Panc1 (cell line): ENCODE measurements at regions not wholly inside any gene's neighbourhood (a gene's known extent, or its start where the extent isn't known, plus 50 kb on each side); places are given as distances from the start of the nearest gene placed in this dataset.

Experiments
- CTCF ChIP-seq: fragments of 450-650 bp; IDR thresholded peaks from 2 replicates; pipeline ENCODE4 v1.5.1; 2017; ENCODE audit warnings: mild to moderate bottlenecking
- POLR2AphosphoS5 ChIP-seq: IDR thresholded peaks from 2 replicates; pipeline ENCODE4 v1.6.1; 2012; ENCODE audit warnings: mild to moderate bottlenecking, low read depth, low read length, moderate library complexity
- TCF7L2 ChIP-seq: IDR thresholded peaks from 2 replicates; pipeline ENCODE4 v1.6.1; 2011; ENCODE audit warnings: mild to moderate bottlenecking, low read depth, low read length, inconsistent platforms

DNA sequence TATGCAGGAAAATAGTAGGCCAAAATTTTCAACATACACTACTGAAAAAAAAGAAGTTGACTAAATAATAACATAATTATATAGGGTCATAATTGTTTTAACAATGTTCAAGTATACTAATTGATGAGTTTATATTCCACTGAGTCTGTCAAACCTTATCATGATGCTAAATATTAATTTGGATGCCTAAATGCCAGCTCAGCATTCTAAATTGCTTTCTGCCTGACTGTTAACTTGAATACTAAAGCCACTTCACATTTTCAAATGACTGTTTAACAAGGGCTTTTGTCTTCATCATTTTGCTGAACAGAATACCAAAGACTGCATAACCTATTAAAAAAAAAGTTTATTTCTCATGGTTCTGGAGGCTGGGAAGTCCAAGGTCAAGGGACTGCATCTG lies 232.8 kb downstream of the DOK5 start:
- TF ChIP-seq CTCF (no peak), POLR2AphosphoS5 (no peak), TCF7L2 (no peak)
